GDM1 (cell line): ENCODE measurements at regions not wholly inside any gene's neighbourhood (a gene's known extent, or its start where the extent isn't known, plus 50 kb on each side); places are given as distances from the start of the nearest gene placed in this dataset.
"Not testable (repeated sequence)": the region's sequence is repeated elsewhere in the genome, so short reads cannot be mapped to it uniquely, and the experiment has no call there.

ENCODE experiments used
- DNase-seq: peaks from one replicate; lab custom pipeline; 2025; lab: John Stamatoyannopoulos, UW

GRCh38 chr5:152113401-152113800, 188.8 kb upstream of the GLRA1 start:
- DNase-seq, result no peak

- DNase-seq, result no peak
Observed at GRCh38 chr5:152107220-152107619, 182.6 kb upstream of the GLRA1 start.

DNA sequence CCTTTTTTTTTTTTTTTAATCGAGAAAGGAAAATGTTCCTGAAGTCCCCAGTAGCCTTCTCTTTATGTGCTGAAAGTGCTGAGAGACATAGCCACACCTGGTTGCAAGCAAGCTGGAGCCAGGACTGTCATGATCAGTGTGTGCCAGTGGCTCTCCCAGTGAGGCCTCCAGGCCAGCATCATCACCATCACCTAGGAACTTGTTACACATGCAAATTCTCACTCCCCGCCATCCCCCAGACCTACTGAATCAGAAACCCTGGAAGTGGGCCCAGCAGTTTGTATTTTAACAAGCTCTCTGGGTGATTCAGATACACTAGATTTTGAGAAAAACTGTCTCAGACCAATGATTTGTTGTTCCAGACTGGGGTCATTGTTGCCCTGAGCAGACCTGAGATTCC, 181.9 kb upstream of the GLRA1 start:
- DNase-seq, result no peak

DNA sequence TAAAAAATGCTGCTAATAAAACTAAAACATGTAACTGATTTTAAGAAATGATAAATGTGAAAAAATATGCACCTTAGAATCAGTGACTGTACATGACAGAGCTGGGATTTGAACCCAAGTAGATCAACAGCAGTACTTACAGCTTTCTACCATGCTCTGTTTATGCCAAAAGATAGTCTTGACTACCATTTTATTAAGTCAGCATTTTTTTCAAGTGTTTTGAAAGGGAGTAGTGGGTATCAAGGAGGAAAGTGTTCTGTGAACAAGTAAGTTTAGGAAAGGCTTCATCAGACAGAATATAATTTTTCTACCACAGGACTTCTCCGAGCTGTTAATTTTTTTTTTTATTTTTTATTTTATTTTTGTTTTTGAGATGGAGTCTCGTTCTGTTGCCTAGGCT, 180.4 kb upstream of the GLRA1 start:
- DNase-seq, result no peak

GRCh38 chr5:152104211-152104610, 179.6 kb upstream of the GLRA1 start:
- no peak for DNase-seq

DNA sequence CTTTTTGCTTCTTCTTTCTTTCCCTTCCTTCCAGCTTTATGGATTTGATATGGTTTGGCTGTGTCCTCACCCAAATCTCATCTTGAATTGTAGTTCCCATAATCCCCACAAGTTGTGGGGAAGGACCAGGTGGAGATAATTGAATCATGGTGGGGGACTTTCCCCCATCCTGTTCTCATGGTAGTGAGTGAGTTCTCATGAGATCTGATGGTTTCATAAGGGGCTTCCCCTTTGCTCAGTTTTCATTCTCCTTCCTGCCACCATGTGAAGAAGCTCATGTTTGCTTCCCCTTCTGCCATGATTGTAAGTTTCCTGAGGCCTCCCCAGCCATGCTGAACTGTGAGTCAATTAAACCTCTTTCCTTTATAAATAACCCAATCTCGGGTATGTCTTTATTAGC, 178.3 kb upstream of the GLRA1 start:
- not testable (repeated sequence) for DNase-seq

GRCh38 chr5:152102057-152102456, 177.4 kb upstream of the GLRA1 start:
- DNase-seq, result no peak

DNA sequence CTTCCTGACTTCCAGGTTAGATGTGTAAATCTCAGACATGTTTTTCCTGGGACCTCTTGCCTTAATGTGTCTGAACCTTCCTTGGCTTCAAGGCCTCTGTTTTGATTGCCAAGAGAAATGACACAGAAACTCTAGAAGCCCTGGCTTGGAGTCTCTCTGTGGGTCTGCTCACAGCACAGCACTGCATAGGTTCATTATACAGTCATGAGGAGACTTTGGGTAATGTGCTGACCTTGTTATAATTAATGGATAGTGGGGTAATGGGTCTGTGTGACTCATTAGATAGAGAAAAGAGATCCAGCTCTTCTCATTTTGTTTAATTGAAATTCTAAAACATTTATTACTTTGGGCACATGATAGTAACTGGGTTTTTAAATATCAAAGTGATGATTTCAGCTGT, 175.8 kb upstream of the GLRA1 start:
- DNase-seq, result no peak

DNA sequence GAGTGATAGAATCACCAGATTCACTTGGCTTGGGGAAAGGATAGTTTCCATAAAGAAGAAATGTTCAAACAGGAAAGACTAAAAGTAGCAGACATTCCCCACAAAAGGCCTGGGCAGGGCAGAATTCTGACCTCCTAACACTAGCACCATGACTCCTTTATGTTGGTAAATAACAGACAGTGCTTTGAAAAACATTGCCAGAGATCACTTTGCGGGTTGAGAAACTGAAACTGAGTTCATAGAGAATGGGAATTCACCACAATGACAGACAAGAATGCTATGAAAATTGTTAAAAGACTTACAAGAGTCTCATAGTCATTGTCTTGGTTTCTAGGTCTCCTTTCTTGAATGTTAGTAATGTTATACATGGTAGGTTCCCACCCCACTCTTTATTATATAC, 172.5 kb upstream of the GLRA1 start:
- DNase-seq, result no peak

GRCh38 chr5:152094716-152095115, 170.1 kb upstream of the GLRA1 start:
- DNase-seq, result no peak

DNA sequence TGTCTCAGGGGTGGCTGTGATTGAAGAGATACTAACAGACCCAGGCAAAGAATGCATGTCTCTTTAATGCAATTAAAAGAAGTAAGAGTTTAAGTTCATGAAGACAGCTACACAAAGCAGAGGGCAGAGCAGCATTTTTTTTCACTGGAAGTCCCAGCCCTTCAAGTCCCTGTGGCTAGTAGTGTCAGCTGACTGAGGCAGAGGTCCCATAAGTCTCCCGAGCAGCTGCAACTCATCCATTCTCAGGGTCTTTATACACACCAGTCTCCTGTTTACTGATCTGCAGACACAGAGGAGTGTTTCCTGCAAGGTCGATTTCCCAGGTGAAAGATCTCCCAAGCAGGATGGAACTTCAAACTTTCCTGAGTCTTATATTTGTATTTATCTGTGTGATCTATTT, 169.4 kb upstream of the GLRA1 start:
- DNase-seq, result no peak

DNA sequence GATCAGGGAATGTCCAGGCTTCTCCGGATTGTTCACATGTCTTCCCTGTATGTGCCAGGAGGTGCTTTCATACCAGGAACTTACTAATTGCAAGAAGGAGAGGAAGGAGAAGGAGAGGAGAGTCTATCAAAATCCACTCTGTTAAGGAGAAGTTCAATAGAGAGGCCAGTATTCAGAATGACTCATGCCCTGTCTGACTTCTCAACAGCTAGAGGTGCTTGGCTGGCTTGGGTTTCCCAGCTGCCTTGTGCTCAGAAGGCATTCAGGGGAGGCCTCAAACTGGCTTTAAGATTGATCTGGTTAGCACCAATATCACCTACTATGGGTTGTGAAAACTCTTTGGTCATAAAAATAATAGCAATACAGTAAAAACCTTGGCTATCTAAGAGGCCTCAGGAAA, 167.9 kb upstream of the GLRA1 start:
- DNase-seq, result no peak

- no peak for DNase-seq
Observed at GRCh38 chr5:152089644-152090043, 165.0 kb upstream of the GLRA1 start.

DNA sequence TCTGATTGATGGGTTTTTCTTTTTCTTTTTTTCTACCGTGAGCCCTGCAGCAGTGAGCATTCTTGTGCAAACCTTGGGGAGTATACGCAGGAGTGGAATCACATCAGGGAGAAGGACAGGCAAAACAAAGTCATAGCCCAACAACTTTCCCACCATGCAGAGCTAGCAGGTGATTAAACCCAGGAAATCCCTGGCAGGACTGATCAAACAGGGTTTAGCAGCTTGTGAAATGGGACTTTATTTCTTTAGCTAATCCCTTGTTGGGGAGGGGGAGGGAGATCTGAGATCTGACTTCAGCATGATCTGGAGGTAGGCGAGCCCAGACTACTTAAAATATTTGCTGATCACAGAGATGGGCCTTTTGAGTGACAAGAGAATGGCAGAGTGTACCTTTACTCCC, 162.0 kb upstream of the GLRA1 start:
- no peak for DNase-seq

DNA sequence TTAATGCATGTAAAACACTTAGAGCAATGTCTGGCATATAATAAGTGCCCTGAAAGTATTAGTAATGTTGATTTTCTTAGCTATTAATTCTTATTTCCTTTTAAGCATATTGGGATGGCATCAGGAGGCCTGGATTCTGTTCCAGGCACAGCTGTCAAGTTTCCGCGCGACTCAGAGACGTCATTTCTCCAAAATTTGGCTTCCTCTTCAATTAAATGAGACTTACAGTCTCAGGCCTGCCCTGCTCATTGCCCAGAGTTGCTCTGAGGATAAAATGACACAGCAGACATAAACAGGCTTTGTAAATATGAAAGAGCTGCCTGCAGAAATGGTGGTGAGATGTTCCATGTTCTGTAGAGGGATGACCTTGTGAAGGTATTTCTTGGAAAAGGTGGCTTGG, 159.8 kb upstream of the GLRA1 start:
- DNase-seq, result no peak

- no peak for DNase-seq
Observed at GRCh38 chr5:152083231-152083630, 158.6 kb upstream of the GLRA1 start.

GRCh38 chr5:152072091-152072490, 147.4 kb upstream of the GLRA1 start:
- DNase-seq, result no peak

DNA sequence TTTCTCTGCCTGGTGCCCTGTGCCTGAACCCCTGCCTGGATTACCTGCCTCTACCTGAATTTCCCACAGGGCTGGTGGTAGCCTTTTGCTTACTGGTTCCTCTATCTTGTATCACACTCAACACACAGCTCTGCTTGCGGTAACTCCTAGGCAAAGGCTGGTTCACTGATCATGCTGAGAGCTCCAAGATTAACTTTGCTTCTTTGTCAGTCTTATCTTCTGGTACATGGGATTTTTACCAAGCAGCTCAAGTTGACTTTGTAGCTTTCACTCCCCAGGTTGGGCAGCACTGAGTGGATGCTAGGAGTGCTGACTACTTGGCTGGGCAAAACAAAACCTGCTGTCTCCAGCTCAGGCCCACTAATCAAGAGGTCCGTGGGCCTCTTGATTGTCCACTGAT, 145.9 kb upstream of the GLRA1 start:
- DNase-seq, result no peak

DNA sequence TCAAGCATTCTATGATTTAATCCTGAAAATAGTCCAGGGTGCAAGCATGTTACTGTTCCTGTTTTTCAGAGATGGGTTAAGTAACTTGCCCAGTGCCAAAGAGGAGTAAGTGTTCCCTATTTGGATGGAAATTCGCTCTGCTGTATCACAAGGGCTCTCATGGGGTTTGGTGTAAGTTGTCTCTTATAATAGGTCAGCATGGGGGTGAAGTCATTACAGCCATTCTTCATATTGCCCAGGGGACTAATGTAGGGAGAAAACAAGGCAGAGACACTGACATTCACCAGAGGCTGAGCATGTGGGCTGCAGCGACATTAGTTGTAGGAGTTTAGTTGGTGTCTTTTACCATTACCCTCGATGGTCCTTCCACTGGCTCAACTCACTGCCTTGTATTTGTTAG, 142.1 kb upstream of the GLRA1 start:
- no peak for DNase-seq

DNA sequence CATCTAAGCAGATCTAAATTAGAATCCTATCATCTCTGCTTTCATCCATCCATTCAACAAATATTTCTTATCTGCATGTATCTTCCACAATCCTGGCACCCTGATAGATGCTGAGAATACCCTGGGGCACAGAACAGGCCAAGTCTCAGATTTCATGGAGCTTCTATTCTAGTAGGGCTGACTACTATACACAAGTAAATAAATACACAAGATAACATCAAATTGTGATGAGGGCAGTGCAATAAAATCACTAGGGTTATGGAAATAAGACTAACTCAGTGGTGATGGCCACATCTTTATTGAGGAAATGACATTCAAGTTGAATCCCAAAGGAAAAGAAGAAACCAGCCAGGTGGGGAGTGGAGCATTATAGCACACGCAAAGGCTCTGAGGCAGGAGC, 138.4 kb upstream of the GLRA1 start:
- no peak for DNase-seq

DNA sequence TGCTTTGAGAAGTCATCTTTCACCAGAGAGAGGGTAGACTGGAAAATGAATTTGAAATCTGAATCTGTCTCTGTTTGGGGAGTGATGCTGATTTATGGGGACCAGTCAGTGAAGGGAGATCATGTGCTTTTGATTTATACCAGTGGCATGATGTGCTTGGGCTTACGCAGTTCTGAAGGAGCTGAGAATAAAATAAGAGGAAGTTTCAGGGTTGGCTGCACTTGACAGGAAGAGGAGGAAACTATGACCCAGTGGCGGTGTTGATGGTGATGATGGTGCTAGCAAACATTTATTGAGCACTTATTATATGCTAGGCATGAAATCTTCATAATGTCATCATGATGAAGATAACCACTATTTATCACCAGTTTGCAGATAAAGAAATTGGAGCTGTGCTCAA, 136.4 kb upstream of the GLRA1 start:
- no peak for DNase-seq

DNA sequence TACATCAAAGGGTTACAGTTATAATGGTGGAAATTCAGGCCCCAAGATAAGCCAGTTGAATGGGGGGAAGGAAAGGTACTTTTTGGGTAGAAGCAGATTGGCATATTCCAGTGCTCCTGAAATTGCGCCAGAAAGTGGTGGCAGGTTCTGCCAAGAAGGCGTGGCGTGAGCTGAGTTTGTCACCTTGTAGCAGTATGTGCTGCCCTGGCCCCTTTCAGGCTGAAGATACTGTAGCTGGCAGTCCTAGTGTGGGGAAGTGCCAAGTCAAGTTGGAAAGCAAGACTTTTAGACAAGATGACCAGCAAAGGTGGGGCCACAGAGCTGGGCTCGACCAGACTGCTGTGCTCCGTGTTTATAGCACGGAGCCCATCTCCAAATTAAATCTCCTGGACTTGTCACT, 133.6 kb upstream of the GLRA1 start:
- no peak for DNase-seq

GRCh38 chr5:152056931-152057330, 132.3 kb upstream of the GLRA1 start:
- DNase-seq, result no peak

GRCh38 chr5:152052470-152052869, 127.8 kb upstream of the GLRA1 start:
- DNase-seq, result no peak
